Calu3 (cell line): ENCODE measurements at regions not wholly inside any gene's neighbourhood (a gene's known extent, or its start where the extent isn't known, plus 50 kb on each side); places are given as distances from the start of the nearest gene placed in this dataset.

Experiments
- BruUV-seq: library from RNA; stranded (reverse); fragments of 400-500 nt; replicated peaks from 2 replicates; lab custom pipeline; 2021; lab: Mats Ljungman, UMichigan
- CTCF ChIA-PET: fragments of 300-600 bp; sonication (Branson Sonifier 250); formaldehyde crosslinking; loops from one replicate; lab custom pipeline; 2022; ENCODE audit warnings: antibody characterized with exemption; lab: Charles Lee
- DNase-seq: peaks from one replicate; pipeline ENCODE4 v3.0.0; 2022
- H3K27ac Mint-ChIP-seq: one replicate; pipeline ENCODE4 v1.8.0; 2022; ENCODE audit warnings: mixed read lengths; ENCODE audit not compliant: unreplicated experiment
- H3K27me3 Mint-ChIP-seq: one replicate; pipeline ENCODE4 v1.8.0; 2022; ENCODE audit warnings: mixed read lengths; ENCODE audit not compliant: unreplicated experiment
- H3K36me3 Mint-ChIP-seq: one replicate; pipeline ENCODE4 v1.8.0; 2022; ENCODE audit warnings: mild to moderate bottlenecking, moderate library complexity, mixed read lengths; ENCODE audit not compliant: insufficient read depth, unreplicated experiment
- H3K4me1 Mint-ChIP-seq: one replicate; pipeline ENCODE4 v1.8.0; 2022; ENCODE audit warnings: mild to moderate bottlenecking, low read depth, mixed read lengths; ENCODE audit not compliant: unreplicated experiment
- H3K4me3 Mint-ChIP-seq: one replicate; pipeline ENCODE4 v1.8.0; 2022; ENCODE audit warnings: mild to moderate bottlenecking, low read depth, moderate library complexity, mixed read lengths; ENCODE audit not compliant: unreplicated experiment
- H3K9me3 Mint-ChIP-seq: one replicate; pipeline ENCODE4 v1.8.0; 2022; ENCODE audit warnings: low read depth, mixed read lengths; ENCODE audit not compliant: unreplicated experiment
- CTCF ChIP-seq: fragments of 200-600 bp; IDR thresholded peaks from one replicate; pipeline ENCODE4 v1.8.0; 2022; ENCODE audit warnings: antibody characterized with exemption; ENCODE audit not compliant: unreplicated experiment
- intact Hi-C: fragments of 100-400 bp; cut with micrococcal nuclease; formaldehyde crosslinking; loops from one replicate; pipeline ENCODE4 v1.10.0; 2022; ENCODE audit not compliant: unreplicated experiment

- Mint-ChIP-seq H3K36me3 (no peaks in the 10 kb centered on the region), H3K27ac (no peak overlapping the region), H3K9me3 (peaks cover 15% of the 10 kb centered on the region), H3K27me3 (no peaks in the 10 kb centered on the region), H3K4me1 (no peaks in the 10 kb centered on the region), H3K4me3 (no peak overlapping the region)
- no peak for DNase-seq
- CTCF ChIA-PET = no interaction called here
- no TSS peak for BruUV-seq
- intact Hi-C loops = no loop called here
- no peak for TF ChIP-seq CTCF
Measured at GRCh38 chr2:2889141-2889540, 488.5 kb downstream of the EIPR1 start.

GRCh38 chr2:2887772-2888387 is 489.7 kb downstream of the EIPR1 start:
- CTCF ChIA-PET = no interaction called here
- Mint-ChIP-seq H3K4me3 (no peak overlapping the region), H3K27ac (no peak overlapping the region), H3K27me3 (no peaks in the 10 kb centered on the region), H3K4me1 (no peaks in the 10 kb centered on the region), H3K36me3 (no peaks in the 10 kb centered on the region), H3K9me3 (peaks cover 18% of the 10 kb centered on the region)
- intact Hi-C loops = no loop called here
- no TSS peak for BruUV-seq
- TF ChIP-seq CTCF = no peak
- DNase-seq = no peak

DNA sequence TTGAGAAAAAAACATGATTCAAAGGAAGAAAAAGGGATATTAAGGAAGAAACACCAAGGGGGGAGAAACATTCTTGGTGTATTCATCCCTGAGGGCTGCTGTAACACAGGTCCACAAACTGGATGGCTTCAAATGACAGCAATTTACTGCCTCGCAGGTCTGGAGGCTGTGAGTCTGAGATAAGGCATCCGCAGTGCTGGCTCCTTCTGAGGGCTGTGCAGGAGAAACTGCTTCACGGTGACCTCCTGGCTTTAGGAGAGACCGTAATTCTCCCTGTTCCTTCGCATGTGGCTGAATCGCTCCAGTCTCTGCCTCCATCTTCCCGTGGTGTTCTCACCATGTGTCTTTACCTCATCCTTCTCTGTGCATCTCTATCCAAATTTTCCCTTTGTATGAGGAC is 490.7 kb downstream of the EIPR1 start:
- no peak for TF ChIP-seq CTCF
- Mint-ChIP-seq H3K4me1 (no peaks in the 10 kb centered on the region), H3K36me3 (no peaks in the 10 kb centered on the region), H3K27me3 (no peaks in the 10 kb centered on the region), H3K4me3 (no peak overlapping the region), H3K27ac (no peak overlapping the region), H3K9me3 (peaks cover 14% of the 10 kb centered on the region)
- CTCF ChIA-PET = no interaction called here
- intact Hi-C loops = no loop called here
- BruUV-seq = no TSS peak
- DNase-seq = no peak

DNA sequence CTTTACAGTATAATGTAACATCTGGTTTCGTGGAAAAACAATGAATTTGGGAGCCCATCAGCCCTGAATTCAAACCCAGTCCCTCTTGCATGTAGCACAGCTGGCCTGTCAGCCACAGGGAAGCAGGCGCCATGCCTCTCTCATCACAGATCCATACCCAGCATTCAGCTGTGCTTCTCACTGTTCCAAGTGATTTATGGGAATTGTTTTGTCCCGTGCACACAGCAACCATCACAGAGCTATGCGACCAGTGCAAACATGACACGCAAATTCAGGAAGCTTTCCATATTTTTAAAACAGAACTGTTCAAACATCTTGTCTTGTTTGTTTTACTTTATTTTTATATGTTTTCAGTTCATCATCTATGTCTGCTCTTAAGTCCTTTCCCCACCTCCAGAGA is 496.1 kb downstream of the EIPR1 start:
- Mint-ChIP-seq H3K27me3 (no peaks in the 10 kb centered on the region), H3K36me3 (no peaks in the 10 kb centered on the region), H3K4me1 (no peaks in the 10 kb centered on the region), H3K27ac (no peak overlapping the region), H3K9me3 (peaks cover 11% of the 10 kb centered on the region), H3K4me3 (no peak overlapping the region)
- CTCF ChIA-PET = no interaction called here
- no TSS peak for BruUV-seq
- no peak for DNase-seq
- no peak for TF ChIP-seq CTCF
- intact Hi-C loops = no loop called here
